HG03469 (cell line): ENCODE measurements at regions not wholly inside any gene's neighbourhood (a gene's known extent, or its start where the extent isn't known, plus 50 kb on each side); places are given as distances from the start of the nearest gene placed in this dataset.

Source experiments
- ATAC-seq: cut with Tn5 transposase; IDR thresholded peaks from one replicate; pipeline ENCODE4 v1.9.1; 2021; ENCODE audit warnings: mild to moderate bottlenecking, moderate library complexity, moderate number of reproducible peaks; ENCODE audit not compliant: unreplicated experiment

- no peak for ATAC-seq
Measured at GRCh38 chr5:86875539-86875938, 257.8 kb downstream of the COX7C start.

GRCh38 chr5:86878250-86878649, 260.5 kb downstream of the COX7C start:
- ATAC-seq, result no peak

GRCh38 chr5:86879086-86879485, 261.3 kb downstream of the COX7C start:
- no peak for ATAC-seq

GRCh38 chr5:86880344-86880743, 262.6 kb downstream of the COX7C start:
- no peak for ATAC-seq

GRCh38 chr5:86880785-86881492, 263.2 kb downstream of the COX7C start:
- peak; percentile 99 for ATAC-seq

GRCh38 chr5:86881493-86882090, 263.9 kb downstream of the COX7C start:
- no peak for ATAC-seq

- ATAC-seq, result no peak
Measured at GRCh38 chr5:86884608-86885007, 266.9 kb downstream of the COX7C start.

GRCh38 chr5:86885011-86885410, 267.3 kb downstream of the COX7C start:
- ATAC-seq, result no peak

GRCh38 chr5:86885489-86886230, 267.9 kb downstream of the COX7C start:
- no peak for ATAC-seq

GRCh38 chr5:86890375-86890774, 272.6 kb downstream of the COX7C start:
- ATAC-seq, result no peak

- ATAC-seq, result no peak
Measured at GRCh38 chr5:86894056-86894455, 276.3 kb downstream of the COX7C start.

GRCh38 chr5:86896916-86897315, 279.2 kb downstream of the COX7C start:
- ATAC-seq, result no peak

GRCh38 chr5:86909418-86910295, 291.9 kb downstream of the COX7C start:
- no peak for ATAC-seq

- ATAC-seq, result no peak
Measured at GRCh38 chr5:86917117-86917579, 299.4 kb downstream of the COX7C start.

- no peak for ATAC-seq
Measured at GRCh38 chr5:86918246-86918645, 300.5 kb downstream of the COX7C start.

GRCh38 chr5:86926033-86926432, 308.3 kb downstream of the COX7C start:
- ATAC-seq, result no peak

GRCh38 chr5:86929123-86929766, 311.5 kb downstream of the COX7C start:
- no peak for ATAC-seq

- ATAC-seq, result no peak
Measured at GRCh38 chr5:86951761-86952160, 315.9 kb upstream of the RASA1 start.

GRCh38 chr5:86964889-86965288, 302.8 kb upstream of the RASA1 start:
- ATAC-seq, result no peak

GRCh38 chr5:86968301-86968753, 299.4 kb upstream of the RASA1 start:
- no peak for ATAC-seq
